ENCODE measurements at regions not wholly inside any gene's neighbourhood (a gene's known extent, or its start where the extent isn't known, plus 50 kb on each side); places are given as distances from the start of the nearest gene placed in this dataset.

GRCh38 chr6:149209871-149210775 is 107.4 kb upstream of the TAB2 start:
- 49 to 54% methylated on average over 2 of the region's 2 CpGs for WGBS, 2 donors
- DNase-seq = no peak
- peak overlapping the region in 3 of 4 donors; percentile 32 to 80 (median 62) for H3K27ac ChIP-seq
- H3K27me3 ChIP-seq = no peaks in the 10 kb centered on the region
- H3K4me1 ChIP-seq = peaks cover 0 to 54% (median 41%) of the 10 kb centered on the region in 4 donors
- no peaks in the 10 kb centered on the region for H3K9me3 ChIP-seq
- no peaks in the 10 kb centered on the region for H3K36me3 ChIP-seq
- H3K4me3 ChIP-seq = no peak overlapping the region
- intact Hi-C loops (cut with DNase I) = loop anchor here (5.0 to 10.0 kb wide), 3 partner anchors 107 to 215 kb away; partner anchors contain the start of gene TAB2
- TF ChIP-seq EP300 (IDR thresholded peaks at IDR 0.05) (peak in 2 of 4 donors; percentile 22 to 52), POLR2AphosphoS5 (IDR thresholded peaks at IDR 0.05) (peak; percentile 76 to 94 (median 90)), POLR2A (IDR thresholded peaks at IDR 0.05) (no peak), CTCF (IDR thresholded peaks at IDR 0.05) (no peak)

DNA sequence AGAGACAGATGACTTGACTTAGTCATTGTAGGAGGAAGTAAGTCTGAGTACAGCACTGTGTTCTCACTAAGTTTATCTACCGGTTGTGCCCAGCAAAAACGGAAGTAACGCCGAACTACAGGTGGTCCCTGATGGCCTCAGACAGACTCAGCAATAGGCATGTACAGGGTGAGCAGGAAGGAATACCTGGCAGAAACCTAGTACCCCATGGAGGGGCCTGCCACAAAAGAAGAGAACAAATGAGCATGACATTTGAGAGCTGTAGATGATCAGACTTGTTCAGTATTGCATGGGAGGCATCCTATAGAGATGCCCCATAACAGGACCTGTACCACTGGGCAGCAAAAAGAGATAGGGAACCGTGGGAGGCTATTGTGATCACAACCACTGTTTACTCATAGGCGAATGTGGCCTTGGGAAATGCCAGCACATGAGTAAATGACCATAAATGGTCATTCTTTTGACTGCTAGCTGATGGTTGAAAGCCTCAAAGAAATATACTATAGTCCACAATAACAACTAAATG is 106.4 kb upstream of the TAB2 start:
- intact Hi-C loops (cut with DNase I) = loop anchor here (5.0 kb wide), 2 partner anchors 106 to 129 kb away; partner anchors contain the start of gene TAB2
- TF ChIP-seq CTCF (IDR thresholded peaks at IDR 0.05) (no peak), POLR2AphosphoS5 (IDR thresholded peaks at IDR 0.05) (no peak), EP300 (IDR thresholded peaks at IDR 0.05) (no peak), POLR2A (IDR thresholded peaks at IDR 0.05) (no peak)
- H3K27ac ChIP-seq = peak overlapping the region in 3 of 4 donors; percentile 32 to 80 (median 62)
- H3K9me3 ChIP-seq = no peaks in the 10 kb centered on the region
- H3K4me3 ChIP-seq = no peak overlapping the region
- no peaks in the 10 kb centered on the region for H3K36me3 ChIP-seq
- peaks cover 0 to 54% (median 41%) of the 10 kb centered on the region in 4 donors for H3K4me1 ChIP-seq
- no peaks in the 10 kb centered on the region for H3K27me3 ChIP-seq
- WGBS, 2 donors = 60 to 78% methylated on average over 6 of the region's 6 CpGs
- no peak for DNase-seq

GRCh38 chr6:149212206-149212605 is 105.3 kb upstream of the TAB2 start:
- H3K4me1 ChIP-seq = peaks cover 0 to 54% (median 41%) of the 10 kb centered on the region in 4 donors
- peak overlapping the region in 3 of 4 donors; percentile 42 to 80 (median 62) for H3K27ac ChIP-seq
- no peaks in the 10 kb centered on the region for H3K9me3 ChIP-seq
- intact Hi-C loops (cut with DNase I) = loop anchor here (5.0 kb wide), 2 partner anchors 105 to 130 kb away; partner anchors contain the start of gene TAB2
- H3K27me3 ChIP-seq = no peaks in the 10 kb centered on the region
- H3K36me3 ChIP-seq = no peaks in the 10 kb centered on the region
- 55 to 83% methylated on average over 6 of the region's 6 CpGs for WGBS, 2 donors
- TF ChIP-seq EP300 (IDR thresholded peaks at IDR 0.05) (no peak), POLR2A (IDR thresholded peaks at IDR 0.05) (no peak), POLR2AphosphoS5 (IDR thresholded peaks at IDR 0.05) (no peak), CTCF (IDR thresholded peaks at IDR 0.05) (no peak)
- H3K4me3 ChIP-seq = no peak overlapping the region
- DNase-seq = no peak

GRCh38 chr6:149212892-149213801 is 104.4 kb upstream of the TAB2 start:
- Histone ChIP-seq H3K27ac (peak overlapping the region in 3 of 4 donors; percentile 42 to 80 (median 62)), H3K4me3 (no peak overlapping the region), H3K27me3 (no peaks in the 10 kb centered on the region), H3K4me1 (peaks cover 0 to 51% (median 39%) of the 10 kb centered on the region in 4 donors), H3K36me3 (no peaks in the 10 kb centered on the region), H3K9me3 (no peaks in the 10 kb centered on the region)
- WGBS, 2 donors = 57 to 83% methylated on average over 9 of the region's 9 CpGs
- intact Hi-C loops (cut with DNase I) = loop anchor here (5.0 kb wide), 2 partner anchors 104 to 131 kb away; partner anchors contain the start of gene TAB2
- no peak for DNase-seq
- no peak for TF ChIP-seq CTCF (IDR thresholded peaks at IDR 0.05)
- no peak for TF ChIP-seq POLR2A (IDR thresholded peaks at IDR 0.05)
- TF ChIP-seq EP300 (IDR thresholded peaks at IDR 0.05) = no peak
- TF ChIP-seq POLR2AphosphoS5 (IDR thresholded peaks at IDR 0.05) = no peak

Data from sigmoid colon (tissue), 6 donors.